Inflammatory macrophage (primary cell): ENCODE measurements at regions not wholly inside any gene's neighbourhood (a gene's known extent, or its start where the extent isn't known, plus 50 kb on each side); places are given as distances from the start of the nearest gene placed in this dataset.
"Not testable (repeated sequence)": the region's sequence is repeated elsewhere in the genome, so short reads cannot be mapped to it uniquely, and the experiment has no call there.

Experiments
- DNase-seq, 2 donors: peaks; one replicate each; pipeline ENCODE4 v3.0.0-alpha.2; 2020 to 2022

DNA sequence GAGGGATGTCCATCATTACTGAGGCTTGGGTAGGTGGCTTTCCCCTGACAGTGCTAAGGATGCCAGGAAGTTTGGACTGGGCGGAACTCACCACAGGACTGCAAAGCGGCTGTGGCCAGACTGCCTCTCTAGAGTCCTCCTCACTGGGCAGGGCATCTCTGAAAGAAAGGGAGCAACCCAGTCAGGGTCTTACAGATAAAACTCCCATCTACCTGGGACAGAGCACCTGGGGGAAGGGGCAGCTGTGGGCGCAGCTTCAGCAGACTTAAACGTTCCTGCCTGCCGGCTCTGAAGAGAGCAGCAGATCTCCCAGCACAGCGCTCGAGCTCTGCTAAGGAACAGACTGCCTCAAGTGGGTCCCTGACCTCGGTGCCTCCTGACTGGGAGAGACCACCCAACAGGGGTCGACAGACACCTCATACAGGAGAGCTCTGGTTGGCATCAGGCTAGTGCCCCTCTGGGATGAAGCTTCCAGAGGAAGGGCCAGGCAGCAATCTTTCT lies 74.4 kb upstream of the DMRT1 start:
- not testable (repeated sequence) for DNase-seq

DNA sequence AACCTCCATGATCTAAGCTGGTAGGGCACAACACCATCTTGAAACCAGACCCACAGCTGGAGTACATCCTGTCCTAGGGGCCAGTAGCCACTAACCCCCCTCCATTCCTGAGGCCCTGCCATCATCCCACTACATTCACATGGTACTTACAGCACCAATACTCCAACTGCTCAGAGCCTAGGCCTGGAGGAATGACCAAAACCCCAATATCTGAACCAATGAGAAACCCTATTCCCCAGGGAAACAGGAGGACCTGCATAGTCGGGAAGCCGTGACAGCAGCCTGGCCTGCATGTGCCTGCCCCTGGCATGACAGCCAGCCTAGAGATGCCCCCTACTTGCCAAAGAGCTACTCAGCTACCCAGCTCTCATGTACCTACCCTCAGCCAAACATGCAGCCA lies 65.4 kb upstream of the DMRT1 start:
- no peak for DNase-seq

DNA sequence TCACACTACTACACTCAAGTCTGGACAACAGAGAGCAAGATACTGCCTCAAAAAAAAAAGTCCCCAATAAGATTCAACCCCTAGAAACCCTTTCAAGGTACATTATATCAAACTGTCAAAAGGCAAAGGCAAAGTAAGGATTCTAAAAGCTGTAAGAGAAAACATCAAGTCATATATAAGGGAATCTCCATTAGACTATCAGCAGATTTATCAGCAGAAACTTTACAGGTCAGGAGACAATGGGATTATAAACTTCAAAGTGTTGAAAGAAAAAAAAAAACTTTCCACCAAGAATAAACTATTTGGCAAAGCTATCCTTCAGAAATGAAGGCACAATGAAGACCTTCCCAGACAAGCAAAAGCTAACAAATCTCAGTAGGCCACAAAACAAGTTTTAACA lies 63.5 kb upstream of the DMRT1 start:
- no peak for DNase-seq

DNA sequence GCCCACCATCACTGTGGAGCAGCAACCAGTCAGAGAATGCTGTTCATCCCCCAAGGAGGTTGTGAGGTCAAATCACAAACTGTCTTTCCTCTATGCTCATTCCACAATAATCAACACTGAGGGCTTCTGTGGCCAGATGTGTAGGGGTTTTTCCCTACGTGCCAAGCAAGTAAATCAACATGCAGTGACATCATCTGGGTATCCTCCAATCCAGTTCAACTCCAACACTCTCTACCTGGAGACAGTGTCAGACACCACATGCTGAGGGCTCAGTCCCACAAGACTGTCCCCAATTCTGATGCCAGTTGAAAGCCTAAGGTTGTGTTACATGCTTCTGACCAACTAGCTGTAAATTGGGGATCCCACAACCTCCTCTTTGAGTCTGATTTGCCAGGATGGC lies 57.3 kb upstream of the DMRT1 start:
- DNase-seq: no peak

DNA sequence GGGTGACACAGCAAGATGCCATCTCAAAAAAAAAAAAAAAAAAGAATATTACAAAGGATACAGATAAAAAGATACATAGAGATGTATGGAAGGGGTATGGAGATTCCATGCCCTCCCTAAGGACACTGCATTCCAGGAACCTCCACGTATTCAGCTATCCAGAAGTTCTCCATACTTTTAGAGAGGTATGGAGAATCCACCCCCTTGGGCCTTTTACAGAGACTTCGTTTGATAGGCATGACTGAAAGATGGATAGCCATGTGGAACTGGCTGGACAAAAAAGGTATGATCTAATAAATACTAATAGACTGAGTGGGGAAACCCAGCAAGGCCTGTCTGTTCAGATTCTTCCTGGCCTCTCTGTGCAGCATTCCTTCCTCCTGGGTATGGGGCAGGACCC lies 56.6 kb upstream of the DMRT1 start:
- DNase-seq: no peak

DNA sequence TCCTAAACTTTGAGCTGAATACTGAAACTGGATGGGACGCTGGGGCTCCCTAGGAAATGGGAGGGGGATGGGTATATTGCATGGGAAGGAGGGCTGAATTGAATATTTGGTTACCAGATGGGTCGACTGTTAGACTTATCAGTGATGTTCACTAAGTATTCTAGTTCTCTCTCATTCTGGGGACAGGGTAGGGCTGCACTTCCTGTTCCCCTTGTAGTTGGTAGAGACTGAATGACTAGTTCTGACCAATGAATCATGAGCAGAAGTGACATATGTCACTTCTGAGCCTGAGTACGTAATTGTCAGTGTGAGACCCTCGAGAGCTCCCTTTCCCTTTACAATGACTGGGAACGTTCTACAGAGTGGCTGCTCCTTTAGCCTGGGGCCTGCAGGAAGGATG lies 55.5 kb upstream of the DMRT1 start:
- DNase-seq: no peak

DNA sequence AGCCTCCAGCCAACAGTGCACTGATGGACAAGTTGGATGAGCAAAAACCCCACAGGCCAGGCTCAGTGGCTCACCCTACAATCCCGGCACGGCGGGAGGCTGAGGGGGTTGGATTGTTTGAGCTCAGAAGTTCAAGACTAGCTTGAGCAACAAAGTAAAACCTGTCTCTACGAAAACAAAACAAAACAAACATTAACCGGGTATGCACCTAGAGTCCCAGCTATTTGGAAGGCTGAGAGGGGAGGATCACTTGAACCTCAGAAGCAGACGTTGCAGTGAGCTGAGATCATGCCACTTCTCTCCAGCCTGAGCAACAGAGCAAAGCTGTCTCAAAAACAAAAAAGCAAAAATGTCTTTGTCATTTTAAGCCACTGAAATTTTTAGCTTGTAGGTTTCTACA lies 55.1 kb upstream of the DMRT1 start:
- no peak for DNase-seq

DNA sequence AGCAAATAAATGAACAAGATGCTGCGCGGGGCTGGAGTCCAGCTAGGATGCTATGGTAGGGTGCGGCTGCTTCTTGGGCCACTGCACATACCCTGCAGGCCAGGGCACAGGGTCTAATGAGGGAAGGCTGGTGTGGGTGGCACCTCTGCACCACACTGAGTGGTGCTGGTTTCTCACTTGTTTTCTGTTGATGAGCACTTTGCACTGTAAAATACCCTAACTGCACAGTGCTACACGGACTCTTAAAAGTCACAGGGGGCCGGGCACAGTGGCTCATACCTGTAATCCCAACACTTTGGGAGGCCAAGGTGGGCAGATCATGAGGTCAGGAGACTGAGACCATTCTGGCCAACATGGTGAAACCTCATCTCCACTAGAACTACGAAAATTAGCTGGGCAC lies 52.7 kb upstream of the DMRT1 start:
- DNase-seq: no peak
